GM12873 (cell line): ENCODE measurements at regions not wholly inside any gene's neighbourhood (a gene's known extent, or its start where the extent isn't known, plus 50 kb on each side); places are given as distances from the start of the nearest gene placed in this dataset.

Source experiments
- TF ChIP-seq, protein P1 (sequence below): IDR thresholded peaks from 2 replicates; pipeline ENCODE4 v1.5.1; 2012; ENCODE audit warnings: low read depth, mild to moderate bottlenecking, moderate library complexity, low read length, control low read depth; ENCODE audit not compliant: insufficient read depth; ENCODE audit errors: missing control alignments

GRCh38 chr1:55839221-55839620 is 624.1 kb upstream of the USP24 start:
- TF ChIP-seq, protein P1, sequence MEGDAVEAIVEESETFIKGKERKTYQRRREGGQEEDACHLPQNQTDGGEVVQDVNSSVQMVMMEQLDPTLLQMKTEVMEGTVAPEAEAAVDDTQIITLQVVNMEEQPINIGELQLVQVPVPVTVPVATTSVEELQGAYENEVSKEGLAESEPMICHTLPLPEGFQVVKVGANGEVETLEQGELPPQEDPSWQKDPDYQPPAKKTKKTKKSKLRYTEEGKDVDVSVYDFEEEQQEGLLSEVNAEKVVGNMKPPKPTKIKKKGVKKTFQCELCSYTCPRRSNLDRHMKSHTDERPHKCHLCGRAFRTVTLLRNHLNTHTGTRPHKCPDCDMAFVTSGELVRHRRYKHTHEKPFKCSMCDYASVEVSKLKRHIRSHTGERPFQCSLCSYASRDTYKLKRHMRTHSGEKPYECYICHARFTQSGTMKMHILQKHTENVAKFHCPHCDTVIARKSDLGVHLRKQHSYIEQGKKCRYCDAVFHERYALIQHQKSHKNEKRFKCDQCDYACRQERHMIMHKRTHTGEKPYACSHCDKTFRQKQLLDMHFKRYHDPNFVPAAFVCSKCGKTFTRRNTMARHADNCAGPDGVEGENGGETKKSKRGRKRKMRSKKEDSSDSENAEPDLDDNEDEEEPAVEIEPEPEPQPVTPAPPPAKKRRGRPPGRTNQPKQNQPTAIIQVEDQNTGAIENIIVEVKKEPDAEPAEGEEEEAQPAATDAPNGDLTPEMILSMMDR = no peak

DNA sequence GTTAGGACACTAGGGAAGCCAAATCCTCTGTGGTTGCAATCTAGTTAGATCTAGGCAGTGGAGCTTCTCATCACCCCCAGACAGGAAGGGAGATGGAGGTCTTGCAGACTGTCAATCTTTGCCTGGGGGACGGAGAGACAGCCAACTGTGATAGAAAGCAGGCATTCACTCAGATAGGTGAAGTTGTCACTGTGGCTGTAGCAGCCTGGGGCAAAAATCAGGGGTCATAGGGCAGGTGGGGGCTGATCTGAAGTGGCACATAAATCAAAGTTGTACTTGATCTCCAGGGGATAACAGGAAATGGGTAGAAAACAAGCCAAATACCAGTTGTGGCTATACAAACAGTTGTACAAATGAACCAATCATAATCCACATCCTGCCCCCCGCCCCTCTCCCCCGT is 620.9 kb upstream of the USP24 start:
- TF ChIP-seq, protein P1 = no peak

DNA sequence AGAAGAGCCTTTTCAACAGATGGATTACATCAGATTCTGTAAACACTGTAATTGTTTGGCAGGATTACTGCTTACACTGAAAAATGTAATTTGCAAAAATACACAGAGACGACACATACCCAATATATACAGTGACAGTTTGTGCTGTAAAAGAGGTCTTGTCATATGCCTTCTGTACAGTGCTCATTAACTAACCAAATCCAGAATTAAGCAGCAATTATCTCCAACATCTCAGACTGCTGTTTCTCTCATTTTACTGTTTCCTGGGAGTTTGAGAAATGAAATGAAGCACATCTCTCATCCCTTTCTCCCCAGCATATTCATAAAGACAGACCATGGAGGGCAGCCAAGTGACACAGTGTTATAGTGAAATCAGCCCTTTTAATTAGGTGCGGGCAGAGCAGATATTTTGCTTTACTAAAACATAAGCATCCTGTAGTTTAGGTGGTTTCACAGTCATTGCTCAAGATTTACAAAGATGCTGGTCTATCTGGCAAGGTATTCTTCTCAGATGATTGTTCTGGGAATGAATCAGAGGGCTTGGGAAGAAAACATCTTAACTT is 618.4 kb upstream of the USP24 start:
- TF ChIP-seq, protein P1 = no peak

DNA sequence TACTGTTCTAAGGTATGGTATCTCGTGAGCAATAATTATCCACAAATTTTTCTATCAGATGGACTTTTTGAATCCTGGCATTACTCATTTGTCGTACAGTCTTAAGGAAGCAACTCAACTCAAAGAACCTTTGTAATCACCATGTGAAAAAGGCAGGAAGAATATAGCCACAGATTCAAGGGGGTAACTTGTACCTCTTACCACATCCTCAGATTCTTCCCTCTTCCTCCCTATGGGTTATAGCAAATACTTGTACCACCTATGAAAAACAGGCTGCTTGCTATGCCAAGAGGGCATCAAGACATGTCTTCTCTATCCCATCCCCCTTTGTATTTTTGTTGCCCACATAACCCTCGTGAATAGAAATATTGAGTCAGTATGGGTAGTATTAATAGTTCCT is 616.6 kb upstream of the USP24 start:
- TF ChIP-seq, protein P1 = no peak

- TF ChIP-seq, protein P1 = no peak
Observed at GRCh38 chr1:55828044-55828443, 612.9 kb upstream of the USP24 start.

DNA sequence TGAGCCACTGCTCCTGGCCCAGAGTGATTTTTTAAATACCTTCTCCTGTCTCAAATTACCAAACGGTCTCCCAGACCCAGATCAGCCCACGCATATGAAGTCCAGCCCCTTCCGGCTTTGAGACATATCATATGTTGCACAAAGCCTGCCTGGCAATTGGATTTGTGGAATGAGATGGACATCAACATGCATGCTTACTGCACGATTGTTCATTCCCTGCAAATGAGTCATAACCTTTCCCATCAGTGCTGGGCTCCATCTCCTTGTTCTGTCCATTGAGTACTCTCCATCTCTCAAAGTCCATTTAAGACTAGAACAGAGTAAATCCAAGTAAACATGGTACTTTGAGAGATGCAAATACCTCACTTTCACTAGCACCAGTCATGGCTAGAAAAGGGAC is 612.2 kb upstream of the USP24 start:
- TF ChIP-seq, protein P1 = no peak

DNA sequence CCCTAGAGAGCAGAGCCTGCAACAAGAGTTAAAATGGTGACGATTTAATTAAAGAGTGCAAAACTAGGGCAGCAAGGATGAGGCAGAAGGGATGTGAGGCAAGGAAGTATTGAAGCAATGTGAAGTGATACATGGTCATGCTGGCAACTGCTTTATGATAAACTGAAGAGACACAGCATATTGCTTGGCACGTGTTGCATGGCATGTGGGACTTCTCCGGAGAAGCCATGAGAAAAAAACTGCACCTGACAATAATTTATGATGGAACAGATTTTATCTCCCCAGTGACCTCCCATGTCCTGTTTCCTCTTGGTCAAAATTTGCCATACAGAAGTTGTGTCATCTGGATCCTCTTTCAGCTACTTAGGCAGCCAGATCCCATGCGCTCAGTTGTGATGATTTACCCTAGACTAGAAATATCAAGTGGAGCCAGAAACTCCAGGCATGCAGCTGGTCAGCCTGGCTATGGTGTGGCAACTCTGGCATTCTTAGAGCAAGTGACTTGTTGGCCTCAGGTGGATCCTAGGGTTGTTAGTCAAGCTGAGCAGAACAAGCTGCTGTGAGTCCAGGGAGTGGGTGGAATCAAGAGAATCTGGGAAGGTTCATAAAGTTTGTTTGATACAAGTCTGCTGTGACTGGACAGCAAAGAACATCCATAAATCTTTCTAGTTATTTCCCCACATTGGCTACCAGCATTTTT is 611.4 kb upstream of the USP24 start:
- TF ChIP-seq, protein P1 = no peak
